Endothelial cell of umbilical vein (primary cell): ENCODE measurements at regions not wholly inside any gene's neighbourhood (a gene's known extent, or its start where the extent isn't known, plus 50 kb on each side); places are given as distances from the start of the nearest gene placed in this dataset.

Experiments used
- BruUV-seq: library from RNA; stranded (reverse); fragments of 400-500 nt; replicated peaks from 2 replicates; lab custom pipeline; 2021; lab: Mats Ljungman, UMichigan
- CTCF ChIA-PET: fragments of 300-600, 350-600 bp; sonication (Branson Sonifier 250); formaldehyde crosslinking; loops from one replicate; lab custom pipeline; 2021; ENCODE audit warnings: antibody characterized with exemption, inconsistent platforms; lab: Charles Lee
- POLR2A ChIA-PET: fragments of 300-600, 350-600 bp; sonication (Branson Sonifier 250); formaldehyde crosslinking; loops from one replicate; lab custom pipeline; 2021; ENCODE audit warnings: antibody characterized with exemption, inconsistent platforms; lab: Charles Lee
- DNase-seq: peaks from one replicate; pipeline ENCODE4 v3.0.0-alpha.2; 2011; ENCODE audit warnings: low read depth, low spot score
- FAIRE-seq: peaks from 2 replicates; lab custom pipeline; 2011; peaks lifted over from hg19 to GRCh38; lab: Jason Lieb, UNC
- H2AFZ ChIP-seq: 2 replicates; pipeline ENCODE4 v1.6.0; 2012; ENCODE audit warnings: low read depth, low read length, control low read depth, inconsistent platforms
- H3K27ac ChIP-seq: 2 replicates; pipeline ENCODE4 v1.5.1; 2011; ENCODE audit warnings: low read depth, mild to moderate bottlenecking, control low read depth, low read length, moderate library complexity; ENCODE audit not compliant: insufficient read depth
- H3K27me3 ChIP-seq, 2 experiments: 2 replicates each; pipeline versions ENCODE4 v1.6.0 to v1.6.1; 2011; ENCODE audit warnings: low read length in 2 of 2, mixed read lengths in 1 of 2; ENCODE audit not compliant: control insufficient read depth in 2 of 2, insufficient read depth in 2 of 2
- H3K36me3 ChIP-seq, 2 experiments: 2 replicates in 1 of 2; 3 replicates in 1 of 2; pipeline ENCODE4 v1.5.1; 2011; ENCODE audit warnings: low read length in 2 of 2, mild to moderate bottlenecking in 1 of 2, moderate library complexity in 1 of 2; ENCODE audit not compliant: control insufficient read depth in 2 of 2, insufficient read depth in 2 of 2; ENCODE audit errors: extremely low read depth in 1 of 2
- H3K4me1 ChIP-seq: 3 replicates; pipeline ENCODE4 v1.5.1; 2011; ENCODE audit warnings: mild to moderate bottlenecking, low read length; ENCODE audit not compliant: control insufficient read depth, insufficient read depth; ENCODE audit errors: extremely low read depth
- H3K4me2 ChIP-seq: 2 replicates; pipeline ENCODE4 v1.6.1; 2011; ENCODE audit warnings: low read length, control low read depth, mixed read lengths; ENCODE audit not compliant: insufficient read depth
- H3K4me3 ChIP-seq, 3 experiments: fragments of 200-600 bp in 1 of 3; sonication (generic), shearing (Covaris generic) in 1 of 3; replicated peaks in 1 of 3; 2 replicates each; pipeline ENCODE4 v1.5.1; 2011 to 2016; ENCODE audit warnings: control low read depth in 3 of 3, low read length in 3 of 3, mild to moderate bottlenecking in 2 of 3, inconsistent platforms in 1 of 3, low read depth in 1 of 3, moderate library complexity in 1 of 3; ENCODE audit not compliant: insufficient read depth in 1 of 3
- H3K79me2 ChIP-seq: 2 replicates; pipeline ENCODE4 v1.6.0; 2012; ENCODE audit warnings: low read length, inconsistent platforms; ENCODE audit not compliant: control insufficient read depth, insufficient read depth
- H3K9ac ChIP-seq: replicated peaks from 2 replicates; pipeline ENCODE3; 2011; ENCODE audit warnings: low read length, control low read depth; ENCODE audit not compliant: insufficient read depth; ENCODE audit errors: extremely low read depth
- H3K9me1 ChIP-seq: replicated peaks from 3 replicates; pipeline ENCODE4 v1.6.0; 2011; ENCODE audit warnings: mild to moderate bottlenecking, low read length; ENCODE audit not compliant: control insufficient read depth, insufficient read depth; ENCODE audit errors: extremely low read depth
- H3K9me3 ChIP-seq: replicated peaks from 2 replicates; pipeline ENCODE4 v1.5.1; 2012; ENCODE audit warnings: low read length, inconsistent platforms; ENCODE audit not compliant: control insufficient read depth, insufficient read depth
- H4K20me1 ChIP-seq: replicated peaks from 2 replicates; pipeline ENCODE3; 2011; ENCODE audit warnings: mild to moderate bottlenecking, low read length; ENCODE audit not compliant: control insufficient read depth, insufficient read depth; ENCODE audit errors: extremely low read depth
- EZH2 ChIP-seq: IDR thresholded peaks from 2 replicates; pipeline ENCODE4 v1.6.1; 2012; ENCODE audit warnings: borderline replicate concordance, low read depth, mild to moderate bottlenecking, moderate library complexity, low read length, inconsistent platforms; ENCODE audit not compliant: severe bottlenecking
- FOS ChIP-seq: IDR thresholded peaks from 2 replicates; pipeline ENCODE4 v1.6.1; 2011; ENCODE audit warnings: mild to moderate bottlenecking, low read length, moderate library complexity, borderline replicate concordance; ENCODE audit not compliant: insufficient read depth
- GATA2 ChIP-seq: IDR thresholded peaks from 2 replicates; pipeline ENCODE4 v1.7.0; 2011; ENCODE audit warnings: low read depth, mild to moderate bottlenecking, moderate library complexity, mixed read lengths, low read length; ENCODE audit not compliant: insufficient read length, insufficient read depth
- JUN ChIP-seq: IDR thresholded peaks from 2 replicates; pipeline ENCODE4 v1.6.1; 2011; ENCODE audit warnings: borderline replicate concordance, low read depth; ENCODE audit not compliant: insufficient read length, insufficient read depth
- MYC ChIP-seq: IDR thresholded peaks from one replicate; pipeline ENCODE4 v1.6.1; 2011; ENCODE audit warnings: mild to moderate bottlenecking, low read depth, low read length
- POLR2A ChIP-seq: IDR thresholded peaks from 2 replicates; pipeline ENCODE4 v1.6.1; 2012; ENCODE audit warnings: low read depth, mild to moderate bottlenecking, control low read depth, low read length
- POLR2AphosphoS5 ChIP-seq: IDR thresholded peaks from 2 replicates; pipeline ENCODE4 v1.6.1; 2012; ENCODE audit warnings: low read depth, mild to moderate bottlenecking, control low read depth, low read length, moderate library complexity; ENCODE audit not compliant: insufficient read depth
- dilution Hi-C: fragments of 300-500 bp; cut with MboI; formaldehyde crosslinking; loops from one replicate; pipeline ENCODE4 v1.15.0; 2019; ENCODE audit warnings: low sequenced_read_pairs; ENCODE audit not compliant: extremely low pct_ligation_motif_present
- intact Hi-C: fragments of 100-400 bp; cut with micrococcal nuclease; formaldehyde crosslinking; loops from one replicate; pipeline ENCODE4 v1.10.0; 2022
- TF ChIP-seq, protein P1 (sequence below): IDR thresholded peaks from 2 replicates; pipeline ENCODE4 v1.6.1; 2011; ENCODE audit not compliant: insufficient read depth, insufficient read length
- TF ChIP-seq, protein P2 (sequence below), 2 donors: IDR thresholded peaks; 1 replicate in 1 of 2; 2 replicates in 1 of 2; pipeline ENCODE4 v1.5.1; 2011; ENCODE audit warnings: low read length in 2 of 2, mild to moderate bottlenecking in 2 of 2, moderate library complexity in 2 of 2, control low read depth in 1 of 2, inconsistent platforms in 1 of 2, low read depth in 1 of 2; ENCODE audit not compliant: insufficient read depth in 1 of 2; ENCODE audit errors: extremely low read depth in 1 of 2

DNA sequence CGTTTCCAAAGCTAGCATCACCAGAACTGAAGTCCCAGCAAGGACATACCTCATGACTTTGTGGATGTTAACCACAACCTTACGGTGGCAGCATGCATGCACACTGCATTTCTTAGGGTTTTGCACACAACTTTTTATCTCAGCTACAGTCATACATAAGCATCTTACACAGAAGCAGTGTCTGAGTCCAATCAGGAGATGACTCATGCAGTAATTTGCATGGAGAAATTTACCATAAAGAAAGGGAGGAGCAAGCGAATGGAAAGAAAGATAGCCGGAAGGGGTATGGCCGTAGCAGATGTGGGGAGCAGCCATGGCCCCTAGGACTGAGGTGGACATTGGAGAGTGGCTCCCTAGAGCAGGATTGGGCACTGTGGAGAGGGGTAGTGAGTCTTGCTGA, 522.5 kb downstream of the GALR1 start:
- CTCF ChIA-PET: no interaction called here
- POLR2A ChIA-PET: no interaction called here
- dilution Hi-C loops: no loop called here

More for the DNA sequence above, 522.5 kb downstream of the GALR1 start:
- Histone ChIP-seq H3K36me3 (no peaks in the 10 kb centered on the region), H3K79me2 (no peaks in the 10 kb centered on the region), H3K27me3 (no peaks in the 10 kb centered on the region), H3K27ac (no peak overlapping the region), H3K9me3 (peaks cover 13% of the 10 kb centered on the region), H3K9me1 (no peaks in the 10 kb centered on the region), H3K4me2 (no peak overlapping the region), H3K9ac (no peak overlapping the region), H3K4me3 (no peak overlapping the region), H4K20me1 (no peaks in the 10 kb centered on the region), H3K4me1 (no peaks in the 10 kb centered on the region), H2AFZ (no peak overlapping the region)
- no TSS peak for BruUV-seq
- FAIRE-seq (no peak), DNase-seq (no peak)
- TF ChIP-seq, protein P1, sequence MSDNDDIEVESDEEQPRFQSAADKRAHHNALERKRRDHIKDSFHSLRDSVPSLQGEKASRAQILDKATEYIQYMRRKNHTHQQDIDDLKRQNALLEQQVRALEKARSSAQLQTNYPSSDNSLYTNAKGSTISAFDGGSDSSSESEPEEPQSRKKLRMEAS: no peak
- TF ChIP-seq, protein P2, sequence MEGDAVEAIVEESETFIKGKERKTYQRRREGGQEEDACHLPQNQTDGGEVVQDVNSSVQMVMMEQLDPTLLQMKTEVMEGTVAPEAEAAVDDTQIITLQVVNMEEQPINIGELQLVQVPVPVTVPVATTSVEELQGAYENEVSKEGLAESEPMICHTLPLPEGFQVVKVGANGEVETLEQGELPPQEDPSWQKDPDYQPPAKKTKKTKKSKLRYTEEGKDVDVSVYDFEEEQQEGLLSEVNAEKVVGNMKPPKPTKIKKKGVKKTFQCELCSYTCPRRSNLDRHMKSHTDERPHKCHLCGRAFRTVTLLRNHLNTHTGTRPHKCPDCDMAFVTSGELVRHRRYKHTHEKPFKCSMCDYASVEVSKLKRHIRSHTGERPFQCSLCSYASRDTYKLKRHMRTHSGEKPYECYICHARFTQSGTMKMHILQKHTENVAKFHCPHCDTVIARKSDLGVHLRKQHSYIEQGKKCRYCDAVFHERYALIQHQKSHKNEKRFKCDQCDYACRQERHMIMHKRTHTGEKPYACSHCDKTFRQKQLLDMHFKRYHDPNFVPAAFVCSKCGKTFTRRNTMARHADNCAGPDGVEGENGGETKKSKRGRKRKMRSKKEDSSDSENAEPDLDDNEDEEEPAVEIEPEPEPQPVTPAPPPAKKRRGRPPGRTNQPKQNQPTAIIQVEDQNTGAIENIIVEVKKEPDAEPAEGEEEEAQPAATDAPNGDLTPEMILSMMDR (IDR thresholded peaks at IDR 0.05; ENCODE audit: extremely low read depth in 1 of 2, insufficient read depth in 1 of 2, low read depth in 1 of 2, low read length in 2 of 2): no peak
- TF ChIP-seq GATA2 (no peak), FOS (no peak), EZH2 (no peak), MYC (no peak), POLR2AphosphoS5 (no peak), JUN (no peak), POLR2A (no peak)
- intact Hi-C loops: no loop called here
